ENCODE measurements at regions not wholly inside any gene's neighbourhood (a gene's known extent, or its start where the extent isn't known, plus 50 kb on each side); places are given as distances from the start of the nearest gene placed in this dataset.

- CTCF ChIA-PET: no interaction called here
- no peak for TF ChIP-seq CTCF (conservative IDR thresholded peaks at IDR 0.05)
- no peak for TF ChIP-seq EZH2 (IDR thresholded peaks at IDR 0.05; ENCODE audit: low read depth)
- Histone ChIP-seq H3K27ac (no peak overlapping the region), H3F3A (ENCODE audit: insufficient read depth, low read depth) (no peaks in the 10 kb centered on the region), H3K27me3 (ENCODE audit: insufficient read depth, low read depth) (no peaks in the 10 kb centered on the region), H3K4me1 (replicated peaks; ENCODE audit: insufficient read depth) (peaks cover 10% of the 10 kb centered on the region; the same call in 1 of the 2 replicates), H3K36me3 (ENCODE audit: low read depth) (0 out of 2 replicates have a peak, but pooled peaks cover 6% of the 10 kb centered on the region), H3K4me2 (no peak overlapping the region), H3K4me3 (no peak overlapping the region), H3K9me2 (ENCODE audit: insufficient read depth) (no peaks in the 10 kb centered on the region), H4K20me1 (ENCODE audit: insufficient read depth) (no peaks in the 10 kb centered on the region), H2AFZ (no peak overlapping the region), H3K9me3 (ENCODE audit: insufficient read depth, low read depth) (no peaks in the 10 kb centered on the region), H3K79me2 (ENCODE audit: low read depth) (no peaks in the 10 kb centered on the region)
- no TSS peak for BruUV-seq (replicated peaks)
- no peak for DNase-seq
- intact Hi-C loops (cut with micrococcal nuclease; ENCODE audit: unreplicated experiment): no loop called here
- POLR2A ChIA-PET (ENCODE audit: unreplicated experiment): no interaction called here
These were observed 52.3 kb upstream of the DPH5 start for GRCh38 chr1:101077849-101078248.

- H3K79me2 ChIP-seq (ENCODE audit: low read depth): no peaks in the 10 kb centered on the region
- no peak overlapping the region for H3K4me3 ChIP-seq
- H3K4me1 ChIP-seq (replicated peaks; ENCODE audit: insufficient read depth): peaks cover 10% of the 10 kb centered on the region; the same call in 1 of the 2 replicates
- H2AFZ ChIP-seq: no peak overlapping the region
- H3K4me2 ChIP-seq: no peak overlapping the region
- H3K36me3 ChIP-seq (ENCODE audit: low read depth): 0 out of 2 replicates have a peak, but pooled peaks cover 6% of the 10 kb centered on the region
- H3K9me3 ChIP-seq (ENCODE audit: insufficient read depth, low read depth): no peaks in the 10 kb centered on the region
- ChIA-PET CTCF (no interaction called here), POLR2A (ENCODE audit: unreplicated experiment) (no interaction called here)
- intact Hi-C loops (cut with micrococcal nuclease; ENCODE audit: unreplicated experiment): no loop called here
- no peak for DNase-seq
- TF ChIP-seq CTCF (conservative IDR thresholded peaks at IDR 0.05) (no peak), EZH2 (IDR thresholded peaks at IDR 0.05; ENCODE audit: low read depth) (no peak)
- BruUV-seq (replicated peaks): no TSS peak
- no peaks in the 10 kb centered on the region for H3F3A ChIP-seq (ENCODE audit: insufficient read depth, low read depth)
- no peaks in the 10 kb centered on the region for H4K20me1 ChIP-seq (ENCODE audit: insufficient read depth)
- 0 out of 2 replicates have a peak overlapping the region, but pooled peaks have one; percentile 13 for H3K27ac ChIP-seq
- no peaks in the 10 kb centered on the region for H3K27me3 ChIP-seq (ENCODE audit: insufficient read depth, low read depth)
- no peaks in the 10 kb centered on the region for H3K9me2 ChIP-seq (ENCODE audit: insufficient read depth)
These were observed 50.3 kb upstream of the DPH5 start for GRCh38 chr1:101075926-101076325.
